HUES64 (cell line): ENCODE measurements at regions not wholly inside any gene's neighbourhood (a gene's known extent, or its start where the extent isn't known, plus 50 kb on each side); places are given as distances from the start of the nearest gene placed in this dataset.

Experiments used
- H3K27ac ChIP-seq: 2 replicates; pipeline ENCODE4 v1.7.0; 2013; ENCODE audit warnings: low read depth, low read length, inconsistent platforms
- H3K27me3 ChIP-seq: 2 replicates; pipeline ENCODE4 v1.6.1; 2013; ENCODE audit warnings: mild to moderate bottlenecking, low read length; ENCODE audit not compliant: insufficient read depth
- H3K36me3 ChIP-seq: 2 replicates; pipeline ENCODE4 v1.6.1; 2013; ENCODE audit warnings: mild to moderate bottlenecking, low read length; ENCODE audit not compliant: insufficient read depth
- H3K4me1 ChIP-seq: 2 replicates; pipeline ENCODE4 v1.6.1; 2013; ENCODE audit warnings: mild to moderate bottlenecking, low read length, moderate library complexity; ENCODE audit not compliant: insufficient read depth
- H3K4me3 ChIP-seq: 2 replicates; pipeline ENCODE4 v1.5.1; 2013; ENCODE audit warnings: mild to moderate bottlenecking, low read length, moderate library complexity
- H3K9ac ChIP-seq: 2 replicates; pipeline ENCODE4 v1.6.1; 2013; ENCODE audit warnings: mild to moderate bottlenecking, low read depth, low read length
- H3K9me3 ChIP-seq: 2 replicates; pipeline ENCODE4 v1.6.1; 2013; ENCODE audit warnings: low read depth, low read length; ENCODE audit not compliant: insufficient read depth
- WGBS: fragments of 150-250, 120-280 bp; methylation state at CpG from one replicate; pipeline ENCODE4 v1.1.7; 2013; ENCODE audit warnings: missing lambda C conversion rate; 5-methylcytosine and 5-hydroxymethylcytosine counted together

- Histone ChIP-seq H3K9me3 (no peaks in the 10 kb centered on the region), H3K4me1 (no peaks in the 10 kb centered on the region), H3K9ac (no peak overlapping the region), H3K27ac (no peak overlapping the region), H3K4me3 (no peak overlapping the region), H3K27me3 (no peaks in the 10 kb centered on the region), H3K36me3 (no peaks in the 10 kb centered on the region)
- WGBS, result 95% methylated on average over 1 of the region's 1 CpG
These were observed 231.6 kb downstream of the ESM1 start for GRCh38 chr5:54753753-54754152.

DNA sequence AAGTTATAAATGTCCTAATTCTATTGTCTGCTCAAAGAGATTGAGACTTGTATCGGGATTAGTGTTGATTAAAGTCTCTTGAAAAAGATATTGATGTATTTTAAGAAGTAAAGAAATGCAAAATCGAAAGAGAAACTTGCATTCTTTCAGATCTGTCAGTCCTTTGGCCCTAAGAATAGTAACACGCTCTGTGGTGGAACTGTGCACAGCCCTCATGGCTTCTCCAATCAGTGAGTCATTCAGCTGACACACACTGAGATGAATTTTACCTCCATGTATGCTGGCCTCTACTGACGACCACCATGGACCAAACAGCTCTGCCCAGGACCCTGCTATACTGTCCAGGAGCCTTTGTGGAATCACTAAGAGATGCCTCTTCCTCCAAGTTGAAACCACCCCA, 232.4 kb downstream of the ESM1 start:
- WGBS, result 71% methylated on average over 4 of the region's 4 CpGs
- no peak overlapping the region for H3K4me3 ChIP-seq
- no peaks in the 10 kb centered on the region for H3K27me3 ChIP-seq
- no peak overlapping the region for H3K9ac ChIP-seq
- H3K4me1 ChIP-seq, result no peaks in the 10 kb centered on the region
- H3K36me3 ChIP-seq, result no peaks in the 10 kb centered on the region
- H3K27ac ChIP-seq, result no peak overlapping the region
- H3K9me3 ChIP-seq, result no peaks in the 10 kb centered on the region

- Histone ChIP-seq H3K9ac (no peak overlapping the region), H3K9me3 (no peaks in the 10 kb centered on the region), H3K4me3 (no peak overlapping the region), H3K27me3 (no peaks in the 10 kb centered on the region), H3K4me1 (peaks cover 11% of the 10 kb centered on the region), H3K36me3 (no peaks in the 10 kb centered on the region), H3K27ac (no peak overlapping the region)
- WGBS, result 93% methylated on average over 4 of the region's 4 CpGs
These were observed 231.0 kb downstream of the SNX18 start for GRCh38 chr5:54748527-54748926.

- WGBS, result 95% methylated on average over 10 of the region's 10 CpGs
- Histone ChIP-seq H3K9ac (no peak overlapping the region), H3K4me3 (no peak overlapping the region), H3K27me3 (no peaks in the 10 kb centered on the region), H3K9me3 (no peaks in the 10 kb centered on the region), H3K27ac (no peak overlapping the region), H3K4me1 (peaks cover 23% of the 10 kb centered on the region), H3K36me3 (no peaks in the 10 kb centered on the region)
These were observed 229.3 kb downstream of the SNX18 start for GRCh38 chr5:54746777-54747398.

GRCh38 chr5:54746346-54746745, 228.8 kb downstream of the SNX18 start:
- no peak overlapping the region for H3K4me3 ChIP-seq
- no peaks in the 10 kb centered on the region for H3K27me3 ChIP-seq
- H3K27ac ChIP-seq, result no peak overlapping the region
- 93% methylated on average over 8 of the region's 8 CpGs for WGBS
- no peaks in the 10 kb centered on the region for H3K36me3 ChIP-seq
- no peak overlapping the region for H3K9ac ChIP-seq
- peaks cover 23% of the 10 kb centered on the region for H3K4me1 ChIP-seq
- no peaks in the 10 kb centered on the region for H3K9me3 ChIP-seq

- no peaks in the 10 kb centered on the region for H3K27me3 ChIP-seq
- no peaks in the 10 kb centered on the region for H3K36me3 ChIP-seq
- peaks cover 23% of the 10 kb centered on the region for H3K4me1 ChIP-seq
- no peak overlapping the region for H3K4me3 ChIP-seq
- H3K9me3 ChIP-seq, result no peaks in the 10 kb centered on the region
- H3K9ac ChIP-seq, result no peak overlapping the region
- H3K27ac ChIP-seq, result no peak overlapping the region
- WGBS, result 91% methylated on average over 5 of the region's 5 CpGs
These were observed 228.0 kb downstream of the SNX18 start for GRCh38 chr5:54745599-54745998.

- H3K9me3 ChIP-seq, result no peaks in the 10 kb centered on the region
- H3K4me1 ChIP-seq, result peaks cover 23% of the 10 kb centered on the region
- no peaks in the 10 kb centered on the region for H3K36me3 ChIP-seq
- 71% methylated on average over 8 of the region's 8 CpGs for WGBS
- no peak overlapping the region for H3K4me3 ChIP-seq
- peak overlapping the region; percentile 40 for H3K27ac ChIP-seq
- peak overlapping the region; percentile 56; the same call in 1 of the 2 replicates for H3K9ac ChIP-seq
- no peaks in the 10 kb centered on the region for H3K27me3 ChIP-seq
These were observed 226.6 kb downstream of the SNX18 start for GRCh38 chr5:54743997-54744788.

DNA sequence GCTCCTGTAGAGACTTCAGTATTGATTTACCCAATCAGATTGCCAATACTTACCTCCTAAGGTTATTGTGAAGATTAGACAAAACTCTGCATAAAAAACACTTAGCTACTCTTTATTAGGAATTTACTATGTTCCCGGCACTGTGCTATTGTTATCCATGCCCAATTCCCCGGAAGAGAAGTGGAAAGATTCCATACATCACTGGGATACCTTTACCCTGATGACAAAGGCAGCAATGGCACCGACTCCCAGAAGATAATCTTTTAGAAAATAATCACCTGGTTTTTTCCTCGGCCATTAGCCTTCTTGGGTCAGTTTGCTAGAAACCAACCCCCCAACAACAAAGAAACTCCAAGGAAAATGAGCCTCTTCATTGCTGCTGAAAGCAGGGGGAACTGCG, 226.0 kb downstream of the SNX18 start:
- Histone ChIP-seq H3K36me3 (no peaks in the 10 kb centered on the region), H3K9ac (peak overlapping the region; percentile 56; the same call in 1 of the 2 replicates), H3K27me3 (no peaks in the 10 kb centered on the region), H3K4me1 (peaks cover 23% of the 10 kb centered on the region), H3K4me3 (no peak overlapping the region), H3K27ac (peak overlapping the region; percentile 40), H3K9me3 (no peaks in the 10 kb centered on the region)
- 84% methylated on average over 5 of the region's 5 CpGs for WGBS

DNA sequence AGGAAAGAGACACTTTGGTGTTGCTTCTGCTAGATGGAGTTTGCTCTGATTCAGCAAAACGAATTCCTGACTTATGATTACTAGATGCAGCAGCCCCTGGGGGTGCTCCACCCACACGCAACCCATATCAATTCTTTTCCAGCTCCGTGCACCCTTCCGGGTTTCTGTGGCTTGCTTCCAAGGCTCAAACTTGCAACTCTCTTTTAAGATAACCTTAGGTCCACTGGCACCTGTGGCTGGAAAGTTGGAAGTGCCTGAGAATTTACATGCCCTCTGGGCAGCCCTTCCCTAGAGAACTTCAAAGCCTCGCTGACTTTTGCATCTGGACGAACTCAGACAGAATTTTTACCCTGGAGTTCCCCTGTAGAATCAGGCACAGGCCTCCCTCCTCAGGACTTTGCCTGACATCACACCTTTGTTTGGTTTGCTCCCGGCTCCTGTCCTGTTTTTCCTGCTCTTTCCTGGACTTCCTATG, 224.9 kb downstream of the SNX18 start:
- H3K4me1 ChIP-seq, result peaks cover 23% of the 10 kb centered on the region
- H3K4me3 ChIP-seq, result no peak overlapping the region
- no peaks in the 10 kb centered on the region for H3K36me3 ChIP-seq
- 60% methylated on average over 7 of the region's 7 CpGs for WGBS
- no peak overlapping the region for H3K9ac ChIP-seq
- H3K27ac ChIP-seq, result no peak overlapping the region
- no peaks in the 10 kb centered on the region for H3K27me3 ChIP-seq
- H3K9me3 ChIP-seq, result no peaks in the 10 kb centered on the region

DNA sequence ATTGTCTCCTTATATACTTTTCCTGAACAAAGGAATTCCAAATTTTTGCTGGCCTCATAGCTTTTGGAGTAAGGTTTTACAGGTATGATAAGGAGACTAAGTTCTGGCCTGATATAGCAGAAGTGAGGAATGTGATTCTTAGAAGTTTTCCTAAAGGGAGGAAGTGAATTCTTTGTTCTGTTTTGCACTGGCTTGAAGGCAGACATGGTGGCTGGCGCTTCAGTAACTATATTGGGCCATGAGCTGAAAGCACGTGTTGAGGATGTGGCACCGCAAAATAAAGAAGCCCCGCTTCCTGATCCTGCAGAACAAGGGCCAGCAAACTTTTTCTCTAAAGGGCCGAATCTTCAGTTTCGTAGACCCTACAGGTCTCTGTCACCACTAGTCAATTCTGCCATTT, 224.2 kb downstream of the SNX18 start:
- Histone ChIP-seq H3K9me3 (no peaks in the 10 kb centered on the region), H3K9ac (no peak overlapping the region), H3K36me3 (no peaks in the 10 kb centered on the region), H3K4me3 (no peak overlapping the region), H3K27me3 (no peaks in the 10 kb centered on the region), H3K27ac (no peak overlapping the region), H3K4me1 (peaks cover 23% of the 10 kb centered on the region)
- 92% methylated on average over 6 of the region's 6 CpGs for WGBS

GRCh38 chr5:54740141-54740540, 222.6 kb downstream of the SNX18 start:
- no peak overlapping the region for H3K4me3 ChIP-seq
- no peaks in the 10 kb centered on the region for H3K36me3 ChIP-seq
- no peak overlapping the region for H3K9ac ChIP-seq
- no peaks in the 10 kb centered on the region for H3K9me3 ChIP-seq
- no peaks in the 10 kb centered on the region for H3K27me3 ChIP-seq
- peaks cover 23% of the 10 kb centered on the region for H3K4me1 ChIP-seq
- no peak overlapping the region for H3K27ac ChIP-seq
- WGBS, result 94% methylated on average over 5 of the region's 5 CpGs
